ENCODE measurements at regions not wholly inside any gene's neighbourhood (a gene's known extent, or its start where the extent isn't known, plus 50 kb on each side); places are given as distances from the start of the nearest gene placed in this dataset.

DNA sequence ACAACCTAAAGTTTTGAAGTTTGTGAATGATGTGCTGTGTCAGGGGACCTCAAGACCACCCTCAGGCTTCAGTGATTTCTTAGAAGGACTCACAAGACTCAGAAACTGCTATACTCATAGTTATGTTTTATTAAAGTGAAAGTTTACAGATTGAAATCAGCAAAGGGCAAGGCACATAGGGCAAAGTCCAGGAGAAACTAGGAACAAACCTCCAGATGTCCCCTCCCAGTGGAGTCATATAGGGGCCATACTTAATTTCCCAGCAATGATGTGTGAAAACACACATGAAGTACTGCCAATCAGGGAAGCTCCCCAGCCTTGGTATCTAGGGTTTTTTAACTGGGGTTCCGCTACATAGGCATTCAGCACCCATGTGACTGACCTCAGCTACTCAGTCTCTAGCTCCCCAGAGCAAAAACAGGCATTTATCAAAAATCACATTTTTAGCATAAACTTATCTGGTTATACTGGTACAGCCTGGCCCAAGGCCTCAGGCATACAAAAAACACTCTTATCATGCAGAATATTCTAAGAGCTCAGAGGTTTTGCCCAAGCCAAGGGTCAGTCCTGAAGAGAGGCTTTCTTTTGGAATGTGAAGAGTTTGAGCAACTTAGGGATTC, 74.7 kb upstream of the ANKRD55 start:
- TF ChIP-seq POLR2A (IDR thresholded peaks at IDR 0.05; ENCODE audit: low read depth, low read length): no peak
- TF ChIP-seq TAF1 (IDR thresholded peaks at IDR 0.05; ENCODE audit: borderline replicate concordance, low read depth, low read length): no peak
- no peak for TF ChIP-seq POLR2AphosphoS5 (IDR thresholded peaks at IDR 0.05; ENCODE audit: low read depth, low read length)
